Spleen (tissue), 11 donors: ENCODE measurements at regions not wholly inside any gene's neighbourhood (a gene's known extent, or its start where the extent isn't known, plus 50 kb on each side); places are given as distances from the start of the nearest gene placed in this dataset.
"Not testable (repeated sequence)": the region's sequence is repeated elsewhere in the genome, so short reads cannot be mapped to it uniquely, and the experiment has no call there.

ENCODE experiments used
- DNase-seq: peaks from one replicate; pipeline ENCODE4 v3.0.0-alpha.2; 2020
- H3K27ac ChIP-seq, 8 donors: fragments of 200-600 bp; sonication (generic) in 7 of 8; 1 replicate in 4 of 8; 2 replicates in 4 of 8; pipeline versions ENCODE4 v1.5.0 to v1.8.0; 2016 to 2021; ENCODE audit warnings: inconsistent platforms in 4 of 8, mild to moderate bottlenecking in 4 of 8, moderate library complexity in 1 of 8
- H3K27me3 ChIP-seq, 7 donors: fragments of 200-600 bp; sonication (generic) in 6 of 7; replicated peaks in 1 of 7; 1 replicate in 4 of 7; 2 replicates in 3 of 7; pipeline versions ENCODE4 v1.5.0 to v1.8.0; 2016 to 2021; ENCODE audit warnings: inconsistent platforms in 3 of 7, mild to moderate bottlenecking in 1 of 7
- H3K36me3 ChIP-seq, 6 donors: fragments of 200-600 bp; sonication (generic) in 5 of 6; 1 replicate in 4 of 6; 2 replicates in 2 of 6; pipeline versions ENCODE4 v1.5.0 to v1.8.0; 2016 to 2021; ENCODE audit warnings: inconsistent platforms in 2 of 6
- H3K4me1 ChIP-seq, 6 donors: fragments of 200-600 bp; sonication (generic) in 5 of 6; 1 replicate in 3 of 6; 2 replicates in 3 of 6; pipeline versions ENCODE4 v1.5.0 to v1.8.0; 2016 to 2021; ENCODE audit warnings: inconsistent platforms in 3 of 6
- H3K4me3 ChIP-seq, 8 donors: fragments of 200-600 bp; sonication (generic) in 7 of 8; 1 replicate in 4 of 8; 2 replicates in 4 of 8; pipeline versions ENCODE4 v1.5.0 to v1.8.0; 2016 to 2021; ENCODE audit warnings: inconsistent platforms in 4 of 8, mild to moderate bottlenecking in 4 of 8, moderate library complexity in 2 of 8
- H3K9me3 ChIP-seq, 8 donors: fragments of 200-600 bp; sonication (generic) in 7 of 8; 1 replicate in 4 of 8; 2 replicates in 4 of 8; pipeline versions ENCODE4 v1.5.0 to v1.8.0; 2016 to 2021; ENCODE audit warnings: inconsistent platforms in 4 of 8
- CTCF ChIP-seq, 11 experiments: fragments of 200-600 bp in 7 of 11; fragments of 450-650 bp in 4 of 11; sonication (generic) in 4 of 11; IDR thresholded peaks in 8 of 11; conservative IDR thresholded peaks in 3 of 11; 1 replicate in 7 of 11; 2 replicates in 4 of 11; pipeline versions ENCODE4 v1.4.0 to v1.8.0; 2016 to 2021; ENCODE audit warnings: antibody characterized with exemption in 11 of 11, inconsistent platforms in 4 of 11, mild to moderate bottlenecking in 1 of 11
- POLR2A ChIP-seq, 3 donors: fragments of 450-650 bp; IDR thresholded peaks; one replicate each; pipeline ENCODE4 v1.5.1; 2017; ENCODE audit warnings: antibody characterized with exemption in 3 of 3, mild to moderate bottlenecking in 1 of 3
- POLR2AphosphoS5 ChIP-seq, 3 donors: sonication (generic); formaldehyde crosslinking; IDR thresholded peaks; one replicate each; pipeline ENCODE4 v1.5.1; 2017; ENCODE audit warnings: antibody characterized with exemption in 3 of 3
- WGBS, 5 donors: extraction: QIAGEN DNeasy Blood & Tissue Kit in 3 of 5; methylation state at CpG; one replicate each; pipeline versions ENCODE4 v1.1.5 to v1.1.7; 2013 to 2018; 5-methylcytosine and 5-hydroxymethylcytosine counted together
- intact Hi-C: fragments of 100-400 bp; cut with DNase I; formaldehyde crosslinking; loops from one replicate; pipeline ENCODE4 v1.15.0; 2023; ENCODE audit warnings: low total_unique reads
- donor health status: healthy with polysubstance abuse.
- donor health status: DM: no; HTN: no; CAD: no; lungs with moderate emphysema.
- donor health status: DM: no; HTN: no; CAD: no.
- donor health status: Bipolar disorder and iron deficiency.
- donor health status: healthy.
- donor health status: DM: no; HTN: no; CAD: no.
- donor health status: DM: yes; HTN: yes; CAD: no.

- Histone ChIP-seq H3K9me3 (no peaks in the 10 kb centered on the region), H3K4me1 (no peaks in the 10 kb centered on the region), H3K27ac (no peak overlapping the region), H3K36me3 (no peaks in the 10 kb centered on the region), H3K4me3 (no peak overlapping the region), H3K27me3 (no peaks in the 10 kb centered on the region)
- TF ChIP-seq CTCF (IDR thresholded peaks at IDR 0.05 in 8 of 11, conservative IDR thresholded peaks at IDR 0.05 in 3 of 11) (no peak), POLR2AphosphoS5 (IDR thresholded peaks at IDR 0.05) (no peak)
- 84 to 93% (median 89%) methylated on average over 1 of the region's 1 CpG for WGBS, 5 donors
- intact Hi-C loops: no loop called here
- no peak for DNase-seq
Observed at GRCh38 chr13:65336916-65337315, 1893.2 kb downstream of the PCDH9 start.

- no peak overlapping the region for H3K27ac ChIP-seq
- H3K4me3 ChIP-seq: no peak overlapping the region
- H3K4me1 ChIP-seq: no peaks in the 10 kb centered on the region
- WGBS, 5 donors: 56 to 74% (median 66%) methylated on average over 7 to 9 of the region's 9 CpGs
- no peaks in the 10 kb centered on the region for H3K9me3 ChIP-seq
- intact Hi-C loops: no loop called here
- no peak for DNase-seq
- H3K27me3 ChIP-seq: no peaks in the 10 kb centered on the region
- no peaks in the 10 kb centered on the region for H3K36me3 ChIP-seq
- TF ChIP-seq CTCF (IDR thresholded peaks at IDR 0.05 in 8 of 11, conservative IDR thresholded peaks at IDR 0.05 in 3 of 11) (no peak), POLR2AphosphoS5 (IDR thresholded peaks at IDR 0.05) (no peak), POLR2A (IDR thresholded peaks at IDR 0.05) (no peak)
Observed at GRCh38 chr13:65336087-65336749, 1893.9 kb downstream of the PCDH9 start.

GRCh38 chr13:65330691-65331090 is 1899.4 kb downstream of the PCDH9 start:
- TF ChIP-seq POLR2A (IDR thresholded peaks at IDR 0.05): no peak
- no peak for TF ChIP-seq CTCF (IDR thresholded peaks at IDR 0.05 in 8 of 11, conservative IDR thresholded peaks at IDR 0.05 in 3 of 11)
- TF ChIP-seq POLR2AphosphoS5 (IDR thresholded peaks at IDR 0.05): no peak
- Histone ChIP-seq H3K27ac (no peak overlapping the region), H3K27me3 (no peaks in the 10 kb centered on the region), H3K9me3 (no peaks in the 10 kb centered on the region), H3K4me1 (no peaks in the 10 kb centered on the region), H3K36me3 (no peaks in the 10 kb centered on the region), H3K4me3 (no peak overlapping the region)
- no peak for DNase-seq
- WGBS, 5 donors: 88 to 98% (median 96%) methylated on average over 14 of the region's 14 CpGs
- intact Hi-C loops: no loop called here

GRCh38 chr13:65330287-65330686 is 1899.8 kb downstream of the PCDH9 start:
- no peak overlapping the region for H3K27ac ChIP-seq
- TF ChIP-seq CTCF (IDR thresholded peaks at IDR 0.05 in 8 of 11, conservative IDR thresholded peaks at IDR 0.05 in 3 of 11): no peak
- no peak for TF ChIP-seq POLR2A (IDR thresholded peaks at IDR 0.05)
- no peak for TF ChIP-seq POLR2AphosphoS5 (IDR thresholded peaks at IDR 0.05)
- WGBS, 5 donors: 89 to 96% (median 93%) methylated on average over 17 of the region's 17 CpGs
- intact Hi-C loops: no loop called here
- H3K4me1 ChIP-seq: no peaks in the 10 kb centered on the region
- no peak overlapping the region for H3K4me3 ChIP-seq
- no peaks in the 10 kb centered on the region for H3K9me3 ChIP-seq
- no peak for DNase-seq
- H3K36me3 ChIP-seq: no peaks in the 10 kb centered on the region
- H3K27me3 ChIP-seq: no peaks in the 10 kb centered on the region

- DNase-seq, H3K27me3 ChIP-seq, H3K27ac ChIP-seq, H3K9me3 ChIP-seq, intact Hi-C loops, H3K36me3 ChIP-seq, H3K4me1 ChIP-seq, H3K4me3 ChIP-seq: not testable (repeated sequence)
- WGBS, 5 donors: 84 to 94% (median 91%) methylated on average over 14 to 15 of the region's 15 CpGs
Observed at GRCh38 chr13:65323192-65323591, 1906.9 kb downstream of the PCDH9 start.

- WGBS, 5 donors: 84 to 95% (median 91%) methylated on average over 2 of the region's 2 CpGs
- intact Hi-C loops, H3K36me3 ChIP-seq, H3K4me1 ChIP-seq, H3K27me3 ChIP-seq, H3K4me3 ChIP-seq, H3K27ac ChIP-seq, H3K9me3 ChIP-seq, DNase-seq: not testable (repeated sequence)
Observed at GRCh38 chr13:65321423-65321822, 1908.7 kb downstream of the PCDH9 start.
